ENCODE measurements at regions not wholly inside any gene's neighbourhood (a gene's known extent, or its start where the extent isn't known, plus 50 kb on each side); places are given as distances from the start of the nearest gene placed in this dataset.

- TF ChIP-seq CTCF (IDR thresholded peaks at IDR 0.05; ENCODE audit: poor library complexity, severe bottlenecking) (no peak), EP300 (conservative IDR thresholded peaks at IDR 0.05; ENCODE audit: poor library complexity, severe bottlenecking) (no peak), REST (IDR thresholded peaks at IDR 0.05; ENCODE audit: borderline replicate concordance) (no peak), SMC3 (conservative IDR thresholded peaks at IDR 0.05; ENCODE audit: poor library complexity) (no peak)
Observed at GRCh38 chr6:156638581-156638980, 138.6 kb upstream of the ARID1B start.

Data from neural cell (in vitro differentiated cells).